GM12878 (cell line): ENCODE measurements at regions not wholly inside any gene's neighbourhood (a gene's known extent, or its start where the extent isn't known, plus 50 kb on each side); places are given as distances from the start of the nearest gene placed in this dataset.
"Not testable (repeated sequence)": the region's sequence is repeated elsewhere in the genome, so short reads cannot be mapped to it uniquely, and the experiment has no call there.

Experiments used
- ATAC-seq: fragments of 200-7000 bp; cut with Tn5 transposase; 3 replicates; pipeline ENCODE4 v1.9.1; 2020; ENCODE audit warnings: mild to moderate bottlenecking, moderate library complexity
- BruUV-seq: library from RNA; stranded (reverse); fragments of 400-500 nt; replicated peaks from 2 replicates; lab custom pipeline; 2021; lab: Mats Ljungman, UMichigan
- CTCF ChIA-PET: fragments of 300-600 bp; sonication (Branson Sonifier 250); formaldehyde crosslinking; extraction: SDS; loops from one replicate; lab custom pipeline; 2021; ENCODE audit warnings: inconsistent platforms; lab: Yijun Ruan, JAX
- POLR2A ChIA-PET: fragments of 350-600 bp; formaldehyde crosslinking; extraction: SDS; loops from one replicate; lab custom pipeline; 2021; ENCODE audit warnings: inconsistent platforms; lab: Charles Lee
- RAD21 ChIA-PET: fragments of 300-600 bp; sonication (Branson Sonifier 250); formaldehyde crosslinking; loops from one replicate; lab custom pipeline; 2023; ENCODE audit warnings: antibody characterized with exemption; ENCODE audit not compliant: unreplicated experiment; lab: Charles Lee
- SMC1A ChIA-PET: fragments of 300-600 bp; sonication (Branson Sonifier 250); formaldehyde crosslinking; loops from one replicate; lab custom pipeline; 2023; ENCODE audit not compliant: unreplicated experiment, uncharacterized antibody; lab: Charles Lee
- DNase-seq: peaks from one replicate; pipeline ENCODE4 v3.0.0-alpha.2; 2011; ENCODE audit warnings: low read depth, low spot score
- FAIRE-seq: peaks from 3 replicates; lab custom pipeline; 2011; peaks lifted over from hg19 to GRCh38; lab: Jason Lieb, UNC
- H2AFZ ChIP-seq: 2 replicates; pipeline ENCODE4 v1.6.0; 2011; ENCODE audit warnings: low read depth, low read length, control low read depth; ENCODE audit not compliant: control insufficient read depth
- H3K27ac ChIP-seq: 2 replicates; pipeline ENCODE4 v1.5.1; 2011; ENCODE audit warnings: control low read depth; ENCODE audit not compliant: control insufficient read depth, insufficient read depth
- H3K27me3 ChIP-seq, 2 experiments: replicated peaks in 1 of 2; 2 replicates each; pipeline versions ENCODE4 v1.6.0 to v1.6.1; 2011; ENCODE audit warnings: low read length in 1 of 2; ENCODE audit not compliant: control insufficient read depth in 2 of 2, insufficient read depth in 2 of 2
- H3K36me3 ChIP-seq, 2 experiments: 2 replicates each; pipeline ENCODE4 v1.5.1; 2011; ENCODE audit warnings: low read length in 1 of 2; ENCODE audit not compliant: control insufficient read depth in 2 of 2, insufficient read depth in 2 of 2
- H3K4me1 ChIP-seq: 2 replicates; pipeline ENCODE4 v1.6.1; 2011; ENCODE audit warnings: mild to moderate bottlenecking, low read length, moderate library complexity, mixed read lengths; ENCODE audit not compliant: control insufficient read depth, insufficient read depth
- H3K4me2 ChIP-seq: 2 replicates; pipeline ENCODE4 v1.6.0; 2011; ENCODE audit warnings: control low read depth; ENCODE audit not compliant: control insufficient read depth, insufficient read depth
- H3K4me3 ChIP-seq: fragments of 200-600 bp; sonication (generic); 2 replicates; pipeline ENCODE4 v1.5.1; 2016
- H3K79me2 ChIP-seq: 2 replicates; pipeline ENCODE4 v1.6.0; 2011; ENCODE audit warnings: low read length; ENCODE audit not compliant: control insufficient read depth, insufficient read depth
- H3K9ac ChIP-seq: 2 replicates; pipeline ENCODE4 v1.8.0; 2011; ENCODE audit warnings: low read length, control low read depth, mixed read lengths; ENCODE audit not compliant: control insufficient read depth, insufficient read depth
- H3K9me3 ChIP-seq: replicated peaks from 3 replicates; pipeline ENCODE4 v1.5.1; 2011; ENCODE audit warnings: mild to moderate bottlenecking, low read length; ENCODE audit not compliant: control insufficient read depth, insufficient read depth
- H4K20me1 ChIP-seq: 2 replicates; pipeline ENCODE4 v1.6.0; 2011; ENCODE audit not compliant: control insufficient read depth, insufficient read depth
- POLR2AphosphoS5 ChIP-seq: IDR thresholded peaks from 2 replicates; pipeline ENCODE4 v1.6.1; 2011; ENCODE audit warnings: mild to moderate bottlenecking, low read length, inconsistent platforms
- RAD51 ChIP-seq: fragments of 450-650 bp; IDR thresholded peaks from 2 replicates; pipeline ENCODE4 v1.6.1; 2016; ENCODE audit warnings: moderate library complexity, mild to moderate bottlenecking, inconsistent platforms
- TCF3 ChIP-seq: IDR thresholded peaks from 2 replicates; pipeline ENCODE4 v1.6.1; 2012; ENCODE audit warnings: low read depth, mild to moderate bottlenecking, low read length, borderline replicate concordance; ENCODE audit not compliant: insufficient read depth
- WGBS: methylation state at CpG from one replicate; pipeline ENCODE4 v1.1.6; 2016; ENCODE audit warnings: low lambda C conversion rate; ENCODE audit not compliant: insufficient replicate concordance, insufficient coverage; ENCODE audit errors: missing lambda C conversion rate; 5-methylcytosine and 5-hydroxymethylcytosine counted together
- in situ Hi-C: fragments of 300-500 bp; cut with MboI; formaldehyde crosslinking; loops from 9 replicates; pipeline ENCODE4 v1.14.3; 2018; ENCODE audit warnings: mixed read lengths
- intact Hi-C: fragments of 100-400 bp; cut with micrococcal nuclease; formaldehyde crosslinking; loops from one replicate; pipeline ENCODE4 v1.14.2; 2022; ENCODE audit not compliant: unreplicated experiment

DNA sequence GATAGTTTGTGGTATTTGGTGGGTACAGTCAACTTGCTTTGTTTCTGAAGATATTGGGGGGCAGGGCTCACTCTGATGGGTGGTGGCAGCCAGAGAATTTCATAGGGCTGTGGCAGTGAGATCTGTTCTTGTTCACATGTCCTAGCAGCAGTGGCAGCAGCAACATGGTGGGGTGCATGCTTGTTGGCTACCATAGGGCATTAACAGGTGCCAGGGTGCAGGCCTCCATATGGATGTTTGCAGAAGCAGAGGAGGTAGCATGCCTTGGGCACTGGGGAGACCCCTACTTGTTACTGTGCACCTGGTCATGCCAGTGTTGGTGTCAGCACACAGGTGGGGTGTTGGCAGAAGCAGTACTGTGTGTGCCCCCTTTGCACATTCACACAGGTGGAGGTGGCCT lies 96.3 kb upstream of the ZC4H2 start:
- in situ Hi-C loops, result no loop called here
- no peaks in the 10 kb centered on the region; the same call in 1 of the 3 replicates for H3K9me3 ChIP-seq
- no peak for FAIRE-seq
- H3K4me1 ChIP-seq, result no peaks in the 10 kb centered on the region
- H3K4me3 ChIP-seq, result no peak overlapping the region
- no peaks in the 10 kb centered on the region for H3K79me2 ChIP-seq
- no peak overlapping the region for H2AFZ ChIP-seq
- no peak overlapping the region for H3K27ac ChIP-seq
- no peaks in the 10 kb centered on the region for H4K20me1 ChIP-seq
- H3K4me2 ChIP-seq, result no peak overlapping the region
- RAD21 ChIA-PET, result no interaction called here
- CTCF ChIA-PET, result no interaction called here
- H3K27me3 ChIP-seq, result no peaks in the 10 kb centered on the region
- intact Hi-C loops, result no loop called here
- ATAC-seq, result no peak
- TF ChIP-seq POLR2AphosphoS5 (no peak), RAD51 (no peak), TCF3 (no peak)
- POLR2A ChIA-PET, result no interaction called here
- no TSS peak for BruUV-seq
- no peak overlapping the region for H3K9ac ChIP-seq
- DNase-seq, result no peak
- SMC1A ChIA-PET, result interaction anchor here (0.7 kb wide), 1 partner anchor 98 kb away, joined by 3 read pairs; no protein-coding TSS in a partner anchor
- H3K36me3 ChIP-seq, result no peaks in the 10 kb centered on the region

DNA sequence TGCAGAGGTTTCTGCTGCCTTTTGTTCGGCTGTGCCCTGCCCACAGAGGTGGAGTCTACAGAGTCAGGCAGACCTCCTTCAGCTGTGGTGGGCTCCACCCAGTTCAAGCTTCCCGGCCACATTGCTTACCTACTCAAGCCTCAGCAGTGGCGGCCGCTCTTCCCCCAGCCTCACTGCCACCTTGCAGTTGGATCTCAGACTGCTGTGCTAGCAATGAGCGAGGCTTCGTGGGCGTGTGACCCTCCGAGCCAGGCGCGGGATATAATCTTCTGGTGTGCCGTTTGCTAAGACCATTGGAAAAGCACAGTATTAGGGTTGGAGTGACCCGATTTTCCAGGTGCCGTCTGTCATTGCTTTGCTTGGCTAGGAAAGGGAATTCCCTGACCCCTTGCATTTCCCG lies 82.4 kb upstream of the ZC4H2 start:
- POLR2A ChIA-PET, H4K20me1 ChIP-seq, in situ Hi-C loops, intact Hi-C loops, H3K9me3 ChIP-seq, H3K79me2 ChIP-seq, RAD21 ChIA-PET, CTCF ChIA-PET, FAIRE-seq, H3K4me3 ChIP-seq, SMC1A ChIA-PET, H3K36me3 ChIP-seq, BruUV-seq, H2AFZ ChIP-seq, H3K4me2 ChIP-seq, H3K27ac ChIP-seq, H3K4me1 ChIP-seq, DNase-seq, ATAC-seq, H3K9ac ChIP-seq, H3K27me3 ChIP-seq: not testable (repeated sequence)
- 54% methylated on average over 14 of the region's 14 CpGs for WGBS
